Testis (tissue), 2 donors: ENCODE measurements at regions not wholly inside any gene's neighbourhood (a gene's known extent, or its start where the extent isn't known, plus 50 kb on each side); places are given as distances from the start of the nearest gene placed in this dataset.

Source experiments
- DNase-seq: peaks from one replicate; pipeline ENCODE4 v3.0.0-alpha.2; 2019
- H3K27ac ChIP-seq, 2 donors: fragments of 200-600 bp; sonication (generic); one replicate each; pipeline ENCODE4 v1.5.1; 2019
- H3K27me3 ChIP-seq: fragments of 200-600 bp; sonication (generic); one replicate; pipeline ENCODE4 v1.5.1; 2019
- H3K36me3 ChIP-seq: fragments of 200-600 bp; sonication (generic); one replicate; pipeline ENCODE4 v1.5.1; 2017; ENCODE audit warnings: low read depth; ENCODE audit errors: missing control alignments
- H3K4me1 ChIP-seq: fragments of 200-600 bp; sonication (generic); one replicate; pipeline ENCODE4 v1.5.1; 2019
- H3K4me3 ChIP-seq, 2 donors: fragments of 200-600 bp; sonication (generic); one replicate each; pipeline ENCODE4 v1.5.1; 2017 to 2019
- H3K9me3 ChIP-seq: fragments of 200-600 bp; sonication (generic); one replicate; pipeline ENCODE4 v1.5.1; 2017
- POLR2A ChIP-seq: fragments of 450-650 bp; IDR thresholded peaks from one replicate; pipeline ENCODE4 v1.6.1; 2017; ENCODE audit warnings: antibody characterized with exemption, mild to moderate bottlenecking, moderate library complexity
- WGBS, 2 donors: methylation state at CpG; one replicate each; pipeline ENCODE4 v1.1.5; 2018; 5-methylcytosine and 5-hydroxymethylcytosine counted together
- intact Hi-C: fragments of 100-400 bp; cut with DNase I; formaldehyde crosslinking; loops from one replicate; pipeline ENCODE4 v1.15.1; 2023; ENCODE audit warnings: low total_unique reads
- TF ChIP-seq, protein P1 (sequence below), 3 experiments: fragments of 450-650 bp in 2 of 3; fragments of 200-600 bp in 1 of 3; sonication (generic) in 1 of 3; IDR thresholded peaks; one replicate each; pipeline ENCODE4 v1.5.1; 2016 to 2019; ENCODE audit warnings: antibody characterized with exemption in 3 of 3, mild to moderate bottlenecking in 2 of 3, moderate library complexity in 1 of 3

DNA sequence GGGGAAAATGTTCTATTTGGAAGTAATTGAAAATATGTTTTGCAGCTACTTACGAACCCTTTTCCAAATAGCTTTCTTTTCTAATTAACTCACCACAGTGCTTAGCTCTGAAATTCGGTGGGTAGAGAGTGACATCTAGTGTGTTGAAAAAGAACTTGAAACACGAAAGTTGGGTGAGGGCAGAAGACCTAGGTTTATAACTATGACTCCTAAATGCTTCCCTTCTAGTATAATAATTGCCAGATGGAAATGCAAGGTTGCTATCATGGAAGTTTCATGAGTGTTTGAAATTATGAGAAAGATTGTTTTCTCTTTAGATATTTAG lies 77.3 kb upstream of the NOCT start:
- no peaks in the 10 kb centered on the region for H3K9me3 ChIP-seq
- H3K36me3 ChIP-seq, result no peaks in the 10 kb centered on the region
- DNase-seq, result no peak
- no peak overlapping the region for H3K27ac ChIP-seq
- H3K4me1 ChIP-seq, result no peaks in the 10 kb centered on the region
- no peak overlapping the region for H3K4me3 ChIP-seq
- TF ChIP-seq POLR2A, result no peak
- TF ChIP-seq, protein P1, sequence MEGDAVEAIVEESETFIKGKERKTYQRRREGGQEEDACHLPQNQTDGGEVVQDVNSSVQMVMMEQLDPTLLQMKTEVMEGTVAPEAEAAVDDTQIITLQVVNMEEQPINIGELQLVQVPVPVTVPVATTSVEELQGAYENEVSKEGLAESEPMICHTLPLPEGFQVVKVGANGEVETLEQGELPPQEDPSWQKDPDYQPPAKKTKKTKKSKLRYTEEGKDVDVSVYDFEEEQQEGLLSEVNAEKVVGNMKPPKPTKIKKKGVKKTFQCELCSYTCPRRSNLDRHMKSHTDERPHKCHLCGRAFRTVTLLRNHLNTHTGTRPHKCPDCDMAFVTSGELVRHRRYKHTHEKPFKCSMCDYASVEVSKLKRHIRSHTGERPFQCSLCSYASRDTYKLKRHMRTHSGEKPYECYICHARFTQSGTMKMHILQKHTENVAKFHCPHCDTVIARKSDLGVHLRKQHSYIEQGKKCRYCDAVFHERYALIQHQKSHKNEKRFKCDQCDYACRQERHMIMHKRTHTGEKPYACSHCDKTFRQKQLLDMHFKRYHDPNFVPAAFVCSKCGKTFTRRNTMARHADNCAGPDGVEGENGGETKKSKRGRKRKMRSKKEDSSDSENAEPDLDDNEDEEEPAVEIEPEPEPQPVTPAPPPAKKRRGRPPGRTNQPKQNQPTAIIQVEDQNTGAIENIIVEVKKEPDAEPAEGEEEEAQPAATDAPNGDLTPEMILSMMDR (IDR thresholded peaks at IDR 0.05), result peak in 2 of 3 experiments; percentile 8 to 32
- 26 to 34% methylated on average over 3 of the region's 3 CpGs for WGBS, 2 donors
- intact Hi-C loops, result no loop called here
- H3K27me3 ChIP-seq, result no peaks in the 10 kb centered on the region

DNA sequence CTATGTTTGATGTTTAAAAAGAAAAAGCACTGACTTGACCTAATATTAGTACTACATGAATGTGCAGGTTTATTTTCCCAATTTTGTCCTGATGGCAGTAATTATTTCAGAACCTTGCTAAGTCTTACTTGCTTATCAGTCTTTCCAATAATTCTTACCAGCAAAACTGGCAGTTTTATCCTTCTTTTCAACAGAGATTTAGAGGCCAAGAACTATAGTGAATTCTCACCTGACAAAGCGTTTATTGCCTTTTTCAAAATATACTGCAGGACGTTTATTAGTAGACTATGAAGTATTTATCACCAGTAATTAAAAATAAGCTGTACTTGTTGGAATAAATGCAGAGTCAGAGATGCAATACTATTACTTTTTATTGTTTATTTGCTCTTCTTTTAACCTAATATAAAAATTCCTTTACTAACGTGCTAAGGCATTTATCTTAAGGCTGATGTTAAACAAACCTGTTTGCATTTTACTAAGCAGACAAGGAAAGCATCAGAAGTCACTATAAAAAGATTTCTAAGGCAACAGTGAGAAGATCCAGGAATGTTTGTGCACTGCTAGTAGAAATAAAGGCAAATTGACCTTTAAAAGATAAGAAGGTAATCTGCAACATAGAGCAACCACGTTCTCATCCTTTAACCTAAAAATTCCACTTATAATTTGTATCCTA lies 80.3 kb upstream of the NOCT start:
- intact Hi-C loops, result no loop called here
- Histone ChIP-seq H3K4me3 (no peak overlapping the region), H3K9me3 (no peaks in the 10 kb centered on the region), H3K36me3 (no peaks in the 10 kb centered on the region), H3K27ac (no peak overlapping the region), H3K27me3 (no peaks in the 10 kb centered on the region), H3K4me1 (no peaks in the 10 kb centered on the region)
- no peak for DNase-seq
- no peak for TF ChIP-seq POLR2A
- TF ChIP-seq, protein P1 (IDR thresholded peaks at IDR 0.05), result no peak
- 77 to 83% methylated on average over 4 of the region's 4 CpGs for WGBS, 2 donors

DNA sequence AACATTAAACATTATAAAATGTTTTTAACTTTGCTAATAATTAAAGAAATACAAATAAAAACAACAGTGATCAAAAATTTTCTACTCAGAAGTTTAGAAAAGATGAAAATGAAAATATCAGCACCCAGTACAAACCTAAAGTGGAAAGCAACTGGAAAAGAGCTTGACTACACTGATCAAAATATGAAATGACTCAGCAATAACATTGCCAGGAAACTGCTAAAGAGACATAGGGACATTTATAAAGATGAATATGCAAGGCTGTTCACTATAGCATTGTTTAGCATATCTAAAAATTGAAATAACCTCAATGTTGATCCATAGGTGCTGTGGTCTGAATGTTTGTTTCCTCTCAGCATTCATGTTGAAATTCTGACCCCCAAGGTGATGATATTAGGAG lies 88.5 kb upstream of the NOCT start:
- DNase-seq, result no peak
- H3K27me3 ChIP-seq, result no peaks in the 10 kb centered on the region
- no peak overlapping the region for H3K27ac ChIP-seq
- no peak for TF ChIP-seq POLR2A
- TF ChIP-seq, protein P1 (IDR thresholded peaks at IDR 0.05), result no peak
- H3K36me3 ChIP-seq, result no peaks in the 10 kb centered on the region
- intact Hi-C loops, result no loop called here
- H3K9me3 ChIP-seq, result no peaks in the 10 kb centered on the region
- no peak overlapping the region for H3K4me3 ChIP-seq
- no peaks in the 10 kb centered on the region for H3K4me1 ChIP-seq

DNA sequence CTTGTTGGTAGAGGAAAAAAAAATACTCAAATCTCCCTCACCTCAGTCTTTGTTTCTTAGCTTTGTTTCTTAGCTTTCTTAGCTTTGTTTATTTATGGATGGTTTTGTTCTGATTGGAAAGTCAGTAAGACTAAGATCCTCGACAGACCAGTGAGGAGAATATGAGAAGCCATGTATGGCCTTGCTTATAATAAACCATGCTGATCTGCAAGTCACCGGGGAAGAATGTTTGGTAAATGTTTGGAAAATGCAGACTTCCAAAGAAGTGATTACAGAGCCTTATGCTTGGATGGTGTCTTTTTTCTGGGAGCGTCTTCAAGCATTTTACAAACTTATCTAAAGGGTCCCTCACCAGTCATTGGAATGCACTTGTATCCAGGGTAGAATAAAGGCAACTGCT lies 90.1 kb upstream of the NOCT start:
- Histone ChIP-seq H3K4me1 (no peaks in the 10 kb centered on the region), H3K27me3 (no peaks in the 10 kb centered on the region), H3K27ac (no peak overlapping the region), H3K9me3 (no peaks in the 10 kb centered on the region), H3K36me3 (no peaks in the 10 kb centered on the region), H3K4me3 (no peak overlapping the region)
- intact Hi-C loops, result no loop called here
- DNase-seq, result no peak
- 93 to 94% methylated on average over 3 of the region's 3 CpGs for WGBS, 2 donors
- TF ChIP-seq, protein P1 (IDR thresholded peaks at IDR 0.05), result no peak

DNA sequence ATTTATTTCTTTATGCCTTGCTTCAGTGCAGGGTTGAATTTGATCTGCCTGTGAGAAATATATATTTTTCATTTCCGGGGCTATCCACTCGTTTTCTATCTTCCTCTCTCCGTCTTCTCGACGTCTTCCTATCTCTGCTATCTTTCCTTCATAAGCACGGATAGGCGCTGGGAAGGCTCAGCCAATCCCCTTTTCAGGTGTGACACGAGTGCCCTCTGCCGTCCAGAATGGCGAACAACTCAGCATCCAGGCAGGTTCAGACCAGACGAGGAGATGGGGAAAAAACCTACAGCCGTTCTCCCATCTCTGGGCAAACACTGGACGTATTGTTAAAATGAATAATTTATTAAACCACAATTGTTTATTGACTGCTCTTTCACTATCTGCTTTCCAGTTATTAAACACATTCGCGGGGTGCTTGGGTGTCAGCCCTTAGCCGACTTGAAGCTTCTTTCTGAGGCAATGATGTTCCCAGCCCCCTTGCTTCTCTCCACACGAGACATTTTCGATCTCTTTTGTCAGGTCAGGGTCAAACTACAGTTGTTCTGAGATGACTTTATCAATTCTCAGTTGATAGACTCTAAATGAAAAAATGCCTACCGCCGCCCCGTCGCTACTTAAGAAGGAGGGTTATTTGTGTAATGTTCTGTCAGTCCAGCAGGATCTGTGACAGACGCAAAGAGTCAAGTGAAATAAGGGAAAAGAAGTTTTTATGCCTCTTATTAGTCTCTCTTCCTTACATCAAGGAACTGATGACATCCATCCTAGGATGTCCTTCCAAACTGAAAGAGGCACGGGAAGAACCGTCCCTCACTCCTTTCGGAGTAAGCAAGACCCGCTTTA lies 96.3 kb upstream of the NOCT start:
- Histone ChIP-seq H3K27ac (no peak overlapping the region), H3K9me3 (no peaks in the 10 kb centered on the region), H3K36me3 (no peaks in the 10 kb centered on the region), H3K4me1 (no peaks in the 10 kb centered on the region), H3K27me3 (no peaks in the 10 kb centered on the region), H3K4me3 (no peak overlapping the region)
- intact Hi-C loops, result no loop called here
- WGBS, 2 donors, result 25 to 27% methylated on average over 27 of the region's 27 CpGs
- DNase-seq, result peak; percentile 56
- TF ChIP-seq, protein P1 (IDR thresholded peaks at IDR 0.05), result peak in 2 of 3 experiments; percentile 24 to 46
- TF ChIP-seq POLR2A, result no peak
